Gastroesophageal sphincter (tissue), 3 donors: ENCODE measurements at regions not wholly inside any gene's neighbourhood (a gene's known extent, or its start where the extent isn't known, plus 50 kb on each side); places are given as distances from the start of the nearest gene placed in this dataset.

Experiments
- POLR2A ChIP-seq, 2 donors: fragments of 450-650 bp; IDR thresholded peaks; one replicate each; pipeline ENCODE4 v1.6.1; 2017; ENCODE audit warnings: antibody characterized with exemption in 2 of 2, mild to moderate bottlenecking in 2 of 2, moderate library complexity in 1 of 2
- POLR2AphosphoS5 ChIP-seq: sonication (generic); formaldehyde crosslinking; IDR thresholded peaks from one replicate; pipeline ENCODE4 v1.6.1; 2017; ENCODE audit warnings: antibody characterized with exemption
- TF ChIP-seq, protein P1 (sequence below), 4 experiments: fragments of 200-600 bp in 2 of 4; fragments of 450-650 bp in 2 of 4; sonication (generic) in 1 of 4; IDR thresholded peaks; one replicate each; pipeline ENCODE4 v1.5.1; 2017 to 2019; ENCODE audit warnings: antibody characterized with exemption in 4 of 4, mild to moderate bottlenecking in 2 of 4, moderate library complexity in 2 of 4

DNA sequence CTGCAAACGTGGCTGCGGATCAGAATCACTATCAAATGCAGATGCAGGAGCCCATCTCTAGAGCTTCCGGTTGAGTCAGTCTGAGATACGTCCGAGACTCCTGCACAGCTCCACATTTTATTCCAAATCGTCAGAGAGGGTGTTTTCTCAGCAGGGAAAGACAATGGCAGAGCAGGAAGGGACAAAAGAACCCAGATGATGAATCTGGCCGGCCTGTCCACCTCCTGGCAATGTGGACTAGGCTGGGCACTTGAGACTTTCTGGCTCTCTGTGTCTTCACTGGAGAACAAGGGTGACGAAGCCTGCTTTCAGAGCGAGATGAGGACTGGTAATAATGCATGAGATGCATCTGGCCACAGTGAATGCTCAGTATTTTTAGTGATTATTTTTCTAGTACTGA, 255.9 kb upstream of the MYT1L start:
- no peak for TF ChIP-seq POLR2A (IDR thresholded peaks at IDR 0.05)
- TF ChIP-seq, protein P1, sequence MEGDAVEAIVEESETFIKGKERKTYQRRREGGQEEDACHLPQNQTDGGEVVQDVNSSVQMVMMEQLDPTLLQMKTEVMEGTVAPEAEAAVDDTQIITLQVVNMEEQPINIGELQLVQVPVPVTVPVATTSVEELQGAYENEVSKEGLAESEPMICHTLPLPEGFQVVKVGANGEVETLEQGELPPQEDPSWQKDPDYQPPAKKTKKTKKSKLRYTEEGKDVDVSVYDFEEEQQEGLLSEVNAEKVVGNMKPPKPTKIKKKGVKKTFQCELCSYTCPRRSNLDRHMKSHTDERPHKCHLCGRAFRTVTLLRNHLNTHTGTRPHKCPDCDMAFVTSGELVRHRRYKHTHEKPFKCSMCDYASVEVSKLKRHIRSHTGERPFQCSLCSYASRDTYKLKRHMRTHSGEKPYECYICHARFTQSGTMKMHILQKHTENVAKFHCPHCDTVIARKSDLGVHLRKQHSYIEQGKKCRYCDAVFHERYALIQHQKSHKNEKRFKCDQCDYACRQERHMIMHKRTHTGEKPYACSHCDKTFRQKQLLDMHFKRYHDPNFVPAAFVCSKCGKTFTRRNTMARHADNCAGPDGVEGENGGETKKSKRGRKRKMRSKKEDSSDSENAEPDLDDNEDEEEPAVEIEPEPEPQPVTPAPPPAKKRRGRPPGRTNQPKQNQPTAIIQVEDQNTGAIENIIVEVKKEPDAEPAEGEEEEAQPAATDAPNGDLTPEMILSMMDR (IDR thresholded peaks at IDR 0.05), result no peak
- TF ChIP-seq POLR2AphosphoS5, result no peak
